ENCODE measurements at regions not wholly inside any gene's neighbourhood (a gene's known extent, or its start where the extent isn't known, plus 50 kb on each side); places are given as distances from the start of the nearest gene placed in this dataset.

DNA sequence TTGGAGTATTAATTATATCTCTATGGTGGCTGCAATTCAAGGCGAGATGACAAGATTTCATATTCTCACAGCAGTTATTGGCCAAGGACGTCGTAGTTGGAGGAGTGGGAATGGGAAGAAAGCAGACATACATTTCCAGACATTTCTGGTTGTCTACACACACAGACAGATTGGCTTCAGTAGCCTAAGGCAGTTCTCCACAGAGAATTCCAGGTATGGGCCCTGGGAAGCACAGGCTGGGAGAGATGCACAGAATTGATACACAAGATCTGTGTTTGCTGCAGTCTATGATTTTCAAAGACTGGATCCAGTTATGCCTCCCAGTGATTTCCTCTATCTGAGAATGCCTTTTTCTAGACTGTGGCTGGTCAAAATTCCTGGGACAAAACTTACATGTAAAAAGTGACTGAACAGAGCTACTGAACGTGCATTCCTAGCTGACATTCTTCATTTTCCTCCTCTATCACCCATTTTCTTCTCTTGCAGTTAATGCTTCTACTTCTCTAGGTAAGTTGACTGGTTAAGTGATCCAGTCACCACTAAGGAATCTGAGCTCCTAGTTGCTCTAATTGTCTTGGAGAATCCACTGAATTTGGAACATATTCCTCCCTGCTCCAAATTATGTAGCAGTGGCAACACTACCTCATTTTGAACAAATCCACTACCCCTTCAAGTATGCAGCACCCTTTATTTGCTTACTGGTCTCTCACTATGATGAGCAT is 386.7 kb upstream of the CDH7 start:
- no peak for DNase-seq (ENCODE audit: low read depth in 6 of 9, low spot score in 9 of 9)
- Histone ChIP-seq H3K9me3 (ENCODE audit: control insufficient read depth in 2 of 2, insufficient read depth in 1 of 2, low read length in 1 of 2) (no peaks in the 10 kb centered on the region), H3K36me3 (ENCODE audit: control insufficient read depth in 2 of 2, insufficient read depth in 2 of 2, low read length in 1 of 2) (no peaks in the 10 kb centered on the region), H3K4me3 (ENCODE audit: low read length in 2 of 2) (no peak overlapping the region), H3K27ac (ENCODE audit: low read depth in 1 of 2, low read length in 1 of 2) (no peak overlapping the region), H3K4me1 (ENCODE audit: control insufficient read depth in 2 of 2, insufficient read depth in 2 of 2, low read length in 2 of 2) (no peaks in the 10 kb centered on the region), H3K27me3 (ENCODE audit: control insufficient read depth in 2 of 2, insufficient read depth in 1 of 2, low read length in 1 of 2) (no peaks in the 10 kb centered on the region)
- 81% methylated on average over 4 of the region's 4 CpGs for WGBS

DNA sequence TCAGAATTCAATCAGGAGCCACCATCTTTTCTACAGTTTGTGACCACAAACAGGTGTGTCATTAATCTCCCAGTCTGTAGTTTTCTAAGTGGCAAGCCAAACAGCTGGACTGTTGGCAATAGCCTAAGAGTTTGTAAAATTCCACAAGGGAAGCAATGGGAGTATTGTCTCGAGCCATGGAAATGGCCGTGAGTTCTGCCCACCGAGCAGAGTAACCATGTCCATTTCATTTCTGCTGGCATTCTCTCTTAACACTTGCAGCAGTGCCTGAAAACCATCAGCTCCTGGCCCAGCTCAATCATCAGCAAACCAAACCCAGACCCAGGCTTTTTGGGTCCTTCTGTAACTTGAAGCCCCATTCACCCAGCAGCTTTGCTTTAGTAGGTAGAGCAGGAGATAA is 387.8 kb upstream of the CDH7 start:
- DNase-seq (ENCODE audit: low read depth in 6 of 9, low spot score in 9 of 9): no peak
- no peak overlapping the region for H3K4me3 ChIP-seq (ENCODE audit: low read length in 2 of 2)
- H3K27me3 ChIP-seq (ENCODE audit: control insufficient read depth in 2 of 2, insufficient read depth in 1 of 2, low read length in 1 of 2): no peaks in the 10 kb centered on the region
- no peaks in the 10 kb centered on the region for H3K36me3 ChIP-seq (ENCODE audit: control insufficient read depth in 2 of 2, insufficient read depth in 2 of 2, low read length in 1 of 2)
- no peaks in the 10 kb centered on the region for H3K9me3 ChIP-seq (ENCODE audit: control insufficient read depth in 2 of 2, insufficient read depth in 1 of 2, low read length in 1 of 2)
- 95% methylated on average over 3 of the region's 3 CpGs for WGBS
- no peak overlapping the region for H3K27ac ChIP-seq (ENCODE audit: low read depth in 1 of 2, low read length in 1 of 2)
- H3K4me1 ChIP-seq (ENCODE audit: control insufficient read depth in 2 of 2, insufficient read depth in 2 of 2, low read length in 2 of 2): no peaks in the 10 kb centered on the region

DNA sequence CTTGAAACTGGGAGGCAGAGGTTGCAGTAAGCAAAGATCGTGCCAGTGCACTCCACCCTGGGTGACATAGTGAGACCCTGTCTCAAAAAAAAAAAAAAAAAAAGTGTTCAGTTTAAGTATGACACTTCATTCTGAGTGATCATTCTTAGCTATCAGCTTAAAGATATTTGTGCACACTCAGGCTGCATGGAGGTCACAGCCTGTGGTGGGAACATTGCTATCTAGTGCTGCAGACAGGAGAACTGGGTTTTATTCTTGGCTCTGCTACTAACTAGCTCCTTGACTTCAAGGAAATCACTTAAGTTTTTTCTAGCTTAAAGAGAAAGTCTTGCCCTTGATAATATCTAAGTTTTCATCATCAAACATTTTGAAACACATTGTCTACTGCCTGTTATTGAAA is 391.3 kb upstream of the CDH7 start:
- H3K36me3 ChIP-seq (ENCODE audit: control insufficient read depth in 2 of 2, insufficient read depth in 2 of 2, low read length in 1 of 2): no peaks in the 10 kb centered on the region
- H3K9me3 ChIP-seq (ENCODE audit: control insufficient read depth in 2 of 2, insufficient read depth in 1 of 2, low read length in 1 of 2): no peaks in the 10 kb centered on the region
- H3K4me1 ChIP-seq (ENCODE audit: control insufficient read depth in 2 of 2, insufficient read depth in 2 of 2, low read length in 2 of 2): no peaks in the 10 kb centered on the region
- H3K27ac ChIP-seq (ENCODE audit: low read depth in 1 of 2, low read length in 1 of 2): no peak overlapping the region
- no peaks in the 10 kb centered on the region for H3K27me3 ChIP-seq (ENCODE audit: control insufficient read depth in 2 of 2, insufficient read depth in 1 of 2, low read length in 1 of 2)
- 90% methylated on average over 1 of the region's 1 CpG for WGBS
- H3K4me3 ChIP-seq (ENCODE audit: low read length in 2 of 2): no peak overlapping the region
- DNase-seq (ENCODE audit: low read depth in 6 of 9, low spot score in 9 of 9): no peak

DNA sequence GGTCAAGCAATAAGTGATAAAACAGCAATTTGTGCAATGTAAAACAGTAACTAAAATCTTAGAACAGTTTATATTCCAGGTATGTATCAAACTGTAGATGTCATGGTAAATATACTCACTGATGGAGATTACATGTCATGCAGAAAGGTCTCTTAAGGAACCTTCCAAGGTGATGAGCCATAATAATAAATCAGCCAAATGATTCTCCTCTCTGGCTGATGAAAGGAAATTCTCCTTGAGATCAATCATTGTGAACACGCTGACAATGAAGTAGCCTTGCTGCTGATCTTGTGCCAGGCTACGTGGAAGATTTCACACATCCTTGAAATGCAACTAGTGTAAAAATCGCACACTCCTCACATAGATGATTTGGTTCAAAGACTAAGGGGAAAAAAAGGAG is 392.5 kb upstream of the CDH7 start:
- WGBS: 92% methylated on average over 3 of the region's 3 CpGs

DNA sequence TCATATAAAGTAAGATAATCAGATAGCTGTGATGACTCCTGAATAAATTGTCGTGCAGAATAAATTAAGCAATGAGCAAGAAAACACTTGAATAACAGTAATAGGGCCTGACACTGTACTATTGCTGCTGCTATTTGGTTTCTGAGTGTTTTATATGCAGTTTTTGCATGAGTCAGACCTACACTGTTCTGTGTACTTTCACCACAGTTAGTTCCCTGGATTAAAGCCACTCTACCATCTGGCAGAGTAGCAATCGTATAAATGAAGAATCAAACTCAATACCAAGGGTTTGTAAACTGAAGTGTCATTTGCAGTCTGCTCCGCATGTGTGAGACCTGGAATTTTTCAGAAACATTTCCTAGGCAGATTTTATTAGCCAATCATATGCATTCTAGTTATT is 398.6 kb upstream of the CDH7 start:
- no peak for DNase-seq (ENCODE audit: low read depth in 6 of 9, low spot score in 9 of 9)
- WGBS: 94% methylated on average over 3 of the region's 3 CpGs

More for the DNA sequence above, 392.5 kb upstream of the CDH7 start:
- Histone ChIP-seq H3K9me3 (ENCODE audit: control insufficient read depth in 2 of 2, insufficient read depth in 1 of 2, low read length in 1 of 2) (no peaks in the 10 kb centered on the region), H3K27ac (ENCODE audit: low read depth in 1 of 2, low read length in 1 of 2) (no peak overlapping the region), H3K4me1 (ENCODE audit: control insufficient read depth in 2 of 2, insufficient read depth in 2 of 2, low read length in 2 of 2) (no peaks in the 10 kb centered on the region), H3K27me3 (ENCODE audit: control insufficient read depth in 2 of 2, insufficient read depth in 1 of 2, low read length in 1 of 2) (no peaks in the 10 kb centered on the region), H3K36me3 (ENCODE audit: control insufficient read depth in 2 of 2, insufficient read depth in 2 of 2, low read length in 1 of 2) (no peaks in the 10 kb centered on the region), H3K4me3 (ENCODE audit: low read length in 2 of 2) (no peak overlapping the region)
- DNase-seq (ENCODE audit: low read depth in 6 of 9, low spot score in 9 of 9): no peak

DNA sequence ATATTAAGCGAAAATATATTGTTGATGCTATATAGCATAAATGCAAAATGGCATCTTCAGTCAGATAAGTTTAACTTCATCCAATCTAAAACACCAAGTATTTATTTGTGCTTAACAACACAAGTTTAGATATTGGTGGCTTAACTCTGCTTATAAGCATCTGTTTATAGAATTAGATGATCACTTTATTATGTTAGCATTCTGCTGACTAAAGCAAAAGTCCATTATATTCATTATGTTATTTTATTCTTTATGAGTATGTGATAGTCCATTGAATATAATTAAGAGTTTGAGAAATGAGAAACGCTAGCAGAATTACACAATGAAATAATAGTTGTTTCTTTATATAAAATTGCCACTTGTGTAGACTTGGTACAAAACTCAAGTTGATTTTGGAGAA is 401.2 kb upstream of the CDH7 start:
- Histone ChIP-seq H3K4me3 (ENCODE audit: low read length in 2 of 2) (no peak overlapping the region), H3K9me3 (ENCODE audit: control insufficient read depth in 2 of 2, insufficient read depth in 1 of 2, low read length in 1 of 2) (no peaks in the 10 kb centered on the region), H3K36me3 (ENCODE audit: control insufficient read depth in 2 of 2, insufficient read depth in 2 of 2, low read length in 1 of 2) (no peaks in the 10 kb centered on the region), H3K27me3 (ENCODE audit: control insufficient read depth in 2 of 2, insufficient read depth in 1 of 2, low read length in 1 of 2) (no peaks in the 10 kb centered on the region), H3K27ac (ENCODE audit: low read depth in 1 of 2, low read length in 1 of 2) (no peak overlapping the region), H3K4me1 (ENCODE audit: control insufficient read depth in 2 of 2, insufficient read depth in 2 of 2, low read length in 2 of 2) (no peaks in the 10 kb centered on the region)
- 87% methylated on average over 2 of the region's 2 CpGs for WGBS
- no peak for DNase-seq (ENCODE audit: low read depth in 6 of 9, low spot score in 9 of 9)

More for the DNA sequence above, 398.6 kb upstream of the CDH7 start:
- H3K9me3 ChIP-seq (ENCODE audit: control insufficient read depth in 2 of 2, insufficient read depth in 1 of 2, low read length in 1 of 2): no peaks in the 10 kb centered on the region
- H3K27ac ChIP-seq (ENCODE audit: low read depth in 1 of 2, low read length in 1 of 2): no peak overlapping the region
- no peaks in the 10 kb centered on the region for H3K36me3 ChIP-seq (ENCODE audit: control insufficient read depth in 2 of 2, insufficient read depth in 2 of 2, low read length in 1 of 2)
- H3K27me3 ChIP-seq (ENCODE audit: control insufficient read depth in 2 of 2, insufficient read depth in 1 of 2, low read length in 1 of 2): no peaks in the 10 kb centered on the region
- H3K4me3 ChIP-seq (ENCODE audit: low read length in 2 of 2): no peak overlapping the region
- no peaks in the 10 kb centered on the region for H3K4me1 ChIP-seq (ENCODE audit: control insufficient read depth in 2 of 2, insufficient read depth in 2 of 2, low read length in 2 of 2)

DNA sequence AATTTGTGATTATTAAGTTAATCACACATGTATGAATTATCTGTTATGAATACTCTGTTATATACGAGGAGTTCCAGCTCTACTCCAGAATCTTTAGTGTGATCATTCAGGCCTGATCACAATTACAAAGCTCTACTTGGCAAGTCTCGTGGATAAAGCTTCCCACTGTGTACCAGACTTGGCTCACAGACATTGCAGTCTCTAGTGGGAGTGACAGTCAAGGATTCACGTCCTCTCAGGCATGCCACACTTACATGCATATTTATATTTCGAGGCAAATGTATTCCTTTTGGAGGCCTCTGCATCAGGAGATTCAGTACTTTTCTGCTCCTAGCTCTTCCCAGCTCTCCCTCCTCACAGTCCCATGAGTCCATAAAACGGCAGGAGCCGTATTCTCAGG is 403.4 kb upstream of the CDH7 start:
- no peak overlapping the region for H3K27ac ChIP-seq (ENCODE audit: low read depth in 1 of 2, low read length in 1 of 2)
- no peak for DNase-seq (ENCODE audit: low read depth in 6 of 9, low spot score in 9 of 9)
- no peak overlapping the region for H3K4me3 ChIP-seq (ENCODE audit: low read length in 2 of 2)
- WGBS: 85% methylated on average over 6 of the region's 6 CpGs
- H3K27me3 ChIP-seq (ENCODE audit: control insufficient read depth in 2 of 2, insufficient read depth in 1 of 2, low read length in 1 of 2): no peaks in the 10 kb centered on the region
- no peaks in the 10 kb centered on the region for H3K36me3 ChIP-seq (ENCODE audit: control insufficient read depth in 2 of 2, insufficient read depth in 2 of 2, low read length in 1 of 2)
- H3K9me3 ChIP-seq (ENCODE audit: control insufficient read depth in 2 of 2, insufficient read depth in 1 of 2, low read length in 1 of 2): peaks cover 0 to 4% of the 10 kb centered on the region in 2 donors
- H3K4me1 ChIP-seq (ENCODE audit: control insufficient read depth in 2 of 2, insufficient read depth in 2 of 2, low read length in 2 of 2): no peaks in the 10 kb centered on the region

DNA sequence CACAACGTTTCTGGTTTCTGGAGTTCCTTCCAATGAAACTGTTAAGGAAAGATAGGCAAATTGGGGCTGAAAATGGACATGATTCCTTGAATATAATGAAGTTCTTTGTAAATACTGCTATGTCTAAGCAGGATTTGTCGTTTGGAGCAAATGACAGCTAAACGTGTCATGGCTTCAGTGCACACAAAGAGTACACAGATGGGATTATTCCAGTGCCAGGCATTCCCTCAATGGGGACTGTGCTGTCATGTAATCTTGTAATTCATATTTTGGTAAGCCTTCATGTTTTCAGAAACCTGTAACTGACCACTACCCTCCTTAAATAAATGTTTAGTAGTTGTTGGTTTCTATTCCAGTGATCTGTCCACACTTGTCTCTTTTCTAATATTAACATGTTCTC is 404.7 kb upstream of the CDH7 start:
- peaks cover 0 to 4% of the 10 kb centered on the region in 2 donors for H3K9me3 ChIP-seq (ENCODE audit: control insufficient read depth in 2 of 2, insufficient read depth in 1 of 2, low read length in 1 of 2)
- no peak overlapping the region for H3K4me3 ChIP-seq (ENCODE audit: low read length in 2 of 2)
- no peak overlapping the region for H3K27ac ChIP-seq (ENCODE audit: low read depth in 1 of 2, low read length in 1 of 2)
- H3K36me3 ChIP-seq (ENCODE audit: control insufficient read depth in 2 of 2, insufficient read depth in 2 of 2, low read length in 1 of 2): no peaks in the 10 kb centered on the region
- no peaks in the 10 kb centered on the region for H3K27me3 ChIP-seq (ENCODE audit: control insufficient read depth in 2 of 2, insufficient read depth in 1 of 2, low read length in 1 of 2)
- no peaks in the 10 kb centered on the region for H3K4me1 ChIP-seq (ENCODE audit: control insufficient read depth in 2 of 2, insufficient read depth in 2 of 2, low read length in 2 of 2)
- DNase-seq (ENCODE audit: low read depth in 6 of 9, low spot score in 9 of 9): no peak
- 92% methylated on average over 3 of the region's 3 CpGs for WGBS

DNA sequence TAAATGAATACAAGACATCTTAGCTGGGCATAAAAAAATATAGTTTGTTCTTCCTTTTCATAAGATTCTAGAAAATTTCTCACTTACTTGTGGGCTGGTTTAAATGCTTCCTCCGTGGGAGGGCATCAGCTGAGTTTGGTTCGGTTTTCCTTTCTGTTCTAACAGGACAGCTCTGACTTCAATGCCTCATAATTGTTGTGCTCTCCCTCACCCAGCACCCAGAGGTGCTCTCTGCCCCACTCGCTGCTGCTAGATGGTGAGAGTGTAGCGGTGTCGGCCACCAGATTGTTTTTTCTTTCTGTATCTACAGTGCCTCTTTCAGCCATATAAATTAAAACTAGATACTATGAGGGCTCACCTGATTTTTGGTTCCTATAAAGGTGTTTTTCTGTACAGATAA is 407.2 kb upstream of the CDH7 start:
- Histone ChIP-seq H3K9me3 (ENCODE audit: control insufficient read depth in 2 of 2, insufficient read depth in 1 of 2, low read length in 1 of 2) (peaks cover 0 to 4% of the 10 kb centered on the region in 2 donors), H3K4me1 (ENCODE audit: control insufficient read depth in 2 of 2, insufficient read depth in 2 of 2, low read length in 2 of 2) (no peaks in the 10 kb centered on the region), H3K27me3 (ENCODE audit: control insufficient read depth in 2 of 2, insufficient read depth in 1 of 2, low read length in 1 of 2) (no peaks in the 10 kb centered on the region), H3K27ac (ENCODE audit: low read depth in 1 of 2, low read length in 1 of 2) (no peak overlapping the region), H3K4me3 (ENCODE audit: low read length in 2 of 2) (no peak overlapping the region), H3K36me3 (ENCODE audit: control insufficient read depth in 2 of 2, insufficient read depth in 2 of 2, low read length in 1 of 2) (no peaks in the 10 kb centered on the region)
- WGBS: 92% methylated on average over 5 of the region's 5 CpGs
- no peak for DNase-seq (ENCODE audit: low read depth in 6 of 9, low spot score in 9 of 9)
